K562 (cell line): ENCODE measurements at regions not wholly inside any gene's neighbourhood (a gene's known extent, or its start where the extent isn't known, plus 50 kb on each side); places are given as distances from the start of the nearest gene placed in this dataset.

Experiments used
- ATAC-seq: fragments of 200-7000 bp; cut with Tn5 transposase; 3 replicates; pipeline ENCODE4 v1.9.1; 2020; ENCODE audit warnings: moderate library complexity
- BruUV-seq: library from RNA; stranded (reverse); fragments of 400-500 nt; replicated peaks from 2 replicates; lab custom pipeline; 2021; lab: Mats Ljungman, UMichigan
- CTCF ChIA-PET: fragments of 300-600 bp; formaldehyde crosslinking; extraction: SDS; loops from one replicate; lab custom pipeline; 2021; ENCODE audit warnings: low intra/inter-chr PET ratio; lab: Yijun Ruan, JAX
- POLR2A ChIA-PET: fragments of 300-600, 350-650 bp; sonication (Branson Sonifier 250); formaldehyde crosslinking; extraction: SDS; loops from one replicate; lab custom pipeline; 2021; ENCODE audit warnings: antibody characterized with exemption, inconsistent platforms; lab: Yijun Ruan, JAX
- DNase-seq, 4 experiments: peaks; one replicate each; pipeline versions ENCODE4 v3.0.0 to v3.0.0-alpha.2; 2011 to 2018; ENCODE audit warnings: low spot score in 3 of 4, mixed read lengths in 3 of 4; ENCODE audit errors: extremely low read depth in 1 of 4
- FAIRE-seq: peaks from 2 replicates; lab custom pipeline; 2011; peaks lifted over from hg19 to GRCh38; lab: Jason Lieb, UNC
- H2AFZ ChIP-seq: 2 replicates; pipeline ENCODE4 v1.6.0; 2011; ENCODE audit warnings: low read depth, low read length, control low read depth, inconsistent platforms
- H3K27ac ChIP-seq: fragments of 200-600 bp; 3 replicates; pipeline ENCODE4 v1.8.0; 2011; ENCODE audit warnings: low read depth, mild to moderate bottlenecking, control low read depth, inconsistent platforms, low read length, moderate library complexity, mixed read lengths; ENCODE audit errors: extremely low read depth
- H3K27me3 ChIP-seq, 2 experiments: fragments of 300-600 bp in 1 of 2; 2 replicates in 1 of 2; 3 replicates in 1 of 2; pipeline versions ENCODE4 v1.6.0 to v1.8.0; 2011; ENCODE audit warnings: inconsistent platforms in 2 of 2, low read length in 2 of 2, mild to moderate bottlenecking in 1 of 2, mixed read lengths in 1 of 2, moderate library complexity in 1 of 2; ENCODE audit not compliant: control insufficient read depth in 2 of 2, insufficient read depth in 2 of 2
- H3K36me3 ChIP-seq: fragments of 300-600 bp; 3 replicates; pipeline ENCODE4 v1.8.0; 2011; ENCODE audit warnings: mild to moderate bottlenecking, low read length, inconsistent platforms; ENCODE audit not compliant: control insufficient read depth, insufficient read depth
- H3K4me1 ChIP-seq, 2 experiments: fragments of 200-600 bp in 1 of 2; replicated peaks in 1 of 2; 2 replicates in 1 of 2; 3 replicates in 1 of 2; pipeline versions ENCODE4 v1.5.1 to v1.8.0; 2011; ENCODE audit warnings: inconsistent platforms in 2 of 2, low read length in 2 of 2, mild to moderate bottlenecking in 1 of 2, mixed read lengths in 1 of 2, moderate library complexity in 1 of 2; ENCODE audit not compliant: control insufficient read depth in 2 of 2, insufficient read depth in 2 of 2
- H3K4me2 ChIP-seq: 2 replicates; pipeline ENCODE4 v1.6.1; 2011; ENCODE audit warnings: low read length, control low read depth, inconsistent platforms, mixed read lengths; ENCODE audit not compliant: insufficient read depth
- H3K4me3 ChIP-seq: fragments of 200-600 bp; sonication (generic), shearing (Covaris generic); 2 replicates; pipeline ENCODE4 v1.5.1; 2016; ENCODE audit warnings: control low read depth, inconsistent platforms
- H3K79me2 ChIP-seq: fragments of 200-600 bp; 3 replicates; pipeline ENCODE4 v1.8.0; 2011; ENCODE audit warnings: low read length, inconsistent platforms; ENCODE audit not compliant: control insufficient read depth, insufficient read depth
- H3K9ac ChIP-seq, 2 experiments: 2 replicates each; pipeline versions ENCODE4 v1.6.0 to v1.6.1; 2011; ENCODE audit warnings: low read depth in 2 of 2, low read length in 2 of 2, control low read depth in 1 of 2, inconsistent platforms in 1 of 2, mild to moderate bottlenecking in 1 of 2, mixed read lengths in 1 of 2; ENCODE audit not compliant: insufficient read depth in 1 of 2
- H3K9me1 ChIP-seq: one replicate; pipeline ENCODE4 v1.6.0; 2011; ENCODE audit warnings: inconsistent platforms, mild to moderate bottlenecking, low read length, moderate library complexity; ENCODE audit not compliant: control insufficient read depth, insufficient read depth
- H3K9me3 ChIP-seq: replicated peaks from 2 replicates; pipeline ENCODE4 v1.5.1; 2011; ENCODE audit warnings: low read depth, low read length, inconsistent platforms; ENCODE audit not compliant: control insufficient read depth, insufficient read depth
- H4K20me1 ChIP-seq: replicated peaks from 2 replicates; pipeline ENCODE4 v1.6.1; 2011; ENCODE audit warnings: low read length, inconsistent platforms, mixed read lengths; ENCODE audit not compliant: control insufficient read depth, insufficient read depth
- ASH1L ChIP-seq: fragments of 450-650 bp; IDR thresholded peaks from 2 replicates; pipeline ENCODE4 v1.6.1; 2018; ENCODE audit warnings: borderline replicate concordance, mild to moderate bottlenecking, low read depth; ENCODE audit not compliant: partially characterized antibody
- PML ChIP-seq: IDR thresholded peaks from 2 replicates; pipeline ENCODE4 v1.6.1; 2012; ENCODE audit warnings: low read length, inconsistent platforms
- WGBS: fragments of 100-300 bp; shearing (Covaris generic); methylation state at CpG from one replicate; pipeline ENCODE4 v1.1.6; 2016; ENCODE audit warnings: low coverage, mixed read lengths; ENCODE audit not compliant: insufficient coverage; ENCODE audit errors: missing lambda C conversion rate; 5-methylcytosine and 5-hydroxymethylcytosine counted together
- in situ Hi-C: fragments of 300-500 bp; cut with MboI; formaldehyde crosslinking; loops from 4 replicates; pipeline ENCODE4 v1.15.0; 2018; ENCODE audit warnings: inconsistent platforms, mixed read lengths
- intact Hi-C: fragments of 100-400 bp; cut with micrococcal nuclease; formaldehyde crosslinking; loops from 2 replicates; pipeline ENCODE4 v1.14.2; 2022
- TF ChIP-seq, protein P1 (sequence below): fragments of 450-650 bp; conservative IDR thresholded peaks from 2 replicates; pipeline ENCODE4 v1.6.1; 2016; ENCODE audit warnings: missing genetic modification characterization, low read depth, mild to moderate bottlenecking, missing compliant biosample characterization, moderate library complexity
- TF ChIP-seq, protein P2 (sequence below): fragments of 250-450 bp; sonication (Bioruptor Pico); IDR thresholded peaks from 2 replicates; pipeline ENCODE4 v1.9.0; 2021; ENCODE audit warnings: mild to moderate bottlenecking, inconsistent platforms

DNA sequence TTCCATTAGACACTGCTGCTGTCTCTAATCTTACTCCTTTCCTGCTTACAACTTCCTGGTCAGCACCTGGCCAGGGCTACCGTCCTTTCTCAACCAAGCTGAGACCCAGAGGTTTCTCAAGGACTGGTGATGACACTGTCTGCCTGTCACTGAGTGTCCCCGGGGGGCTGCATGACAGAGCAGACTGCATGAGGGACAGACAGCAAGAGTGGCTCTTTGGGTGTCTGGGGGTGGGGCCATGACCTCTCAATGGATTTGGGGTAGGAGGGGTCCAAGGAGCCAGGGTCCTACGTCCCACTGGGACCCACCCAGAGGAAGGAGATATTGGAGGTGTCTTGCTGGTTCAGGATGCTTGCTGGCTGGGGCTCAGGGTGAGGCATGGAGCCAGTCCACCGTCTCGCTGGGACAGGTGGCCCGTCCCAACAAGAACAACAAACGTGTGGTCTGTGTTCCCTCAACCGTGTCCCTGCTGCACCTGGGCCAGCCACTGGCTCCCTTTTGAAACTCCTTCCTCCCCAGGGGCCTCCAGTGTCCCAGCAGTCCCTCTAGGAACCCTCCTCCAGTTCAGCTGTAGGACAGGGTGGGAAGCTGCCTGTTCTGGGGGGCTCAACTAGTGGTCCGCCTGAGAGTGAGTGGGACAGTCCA lies 344.6 kb upstream of the AJAP1 start:
- Histone ChIP-seq H3K4me3 (no peak overlapping the region), H3K4me1 (no peaks in the 10 kb centered on the region; a peak in 1 of 5 replicates), H3K36me3 (no peaks in the 10 kb centered on the region), H3K9me1 (no peaks in the 10 kb centered on the region), H3K27me3 (no peaks in the 10 kb centered on the region; a peak in 1 of 5 replicates), H4K20me1 (no peaks in the 10 kb centered on the region), H3K79me2 (no peaks in the 10 kb centered on the region), H3K4me2 (no peak overlapping the region), H3K9me3 (no peaks in the 10 kb centered on the region), H3K27ac (no peak overlapping the region), H3K9ac (no peak overlapping the region), H2AFZ (no peak overlapping the region)
- intact Hi-C loops = no loop called here
- CTCF ChIA-PET = no interaction called here
- no TSS peak for BruUV-seq
- POLR2A ChIA-PET = interaction anchor here (0.5 kb wide), 1 partner anchor 275 kb away, joined by 3 read pairs; no protein-coding TSS in a partner anchor
- WGBS = 3% methylated on average over 9 of the region's 9 CpGs
- in situ Hi-C loops = no loop called here
- ATAC-seq = no peak
- no peak for TF ChIP-seq ASH1L
- no peak for TF ChIP-seq PML
- TF ChIP-seq, protein P1, sequence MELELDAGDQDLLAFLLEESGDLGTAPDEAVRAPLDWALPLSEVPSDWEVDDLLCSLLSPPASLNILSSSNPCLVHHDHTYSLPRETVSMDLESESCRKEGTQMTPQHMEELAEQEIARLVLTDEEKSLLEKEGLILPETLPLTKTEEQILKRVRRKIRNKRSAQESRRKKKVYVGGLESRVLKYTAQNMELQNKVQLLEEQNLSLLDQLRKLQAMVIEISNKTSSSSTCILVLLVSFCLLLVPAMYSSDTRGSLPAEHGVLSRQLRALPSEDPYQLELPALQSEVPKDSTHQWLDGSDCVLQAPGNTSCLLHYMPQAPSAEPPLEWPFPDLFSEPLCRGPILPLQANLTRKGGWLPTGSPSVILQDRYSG (tag) = no peak
- TF ChIP-seq, protein P2, sequence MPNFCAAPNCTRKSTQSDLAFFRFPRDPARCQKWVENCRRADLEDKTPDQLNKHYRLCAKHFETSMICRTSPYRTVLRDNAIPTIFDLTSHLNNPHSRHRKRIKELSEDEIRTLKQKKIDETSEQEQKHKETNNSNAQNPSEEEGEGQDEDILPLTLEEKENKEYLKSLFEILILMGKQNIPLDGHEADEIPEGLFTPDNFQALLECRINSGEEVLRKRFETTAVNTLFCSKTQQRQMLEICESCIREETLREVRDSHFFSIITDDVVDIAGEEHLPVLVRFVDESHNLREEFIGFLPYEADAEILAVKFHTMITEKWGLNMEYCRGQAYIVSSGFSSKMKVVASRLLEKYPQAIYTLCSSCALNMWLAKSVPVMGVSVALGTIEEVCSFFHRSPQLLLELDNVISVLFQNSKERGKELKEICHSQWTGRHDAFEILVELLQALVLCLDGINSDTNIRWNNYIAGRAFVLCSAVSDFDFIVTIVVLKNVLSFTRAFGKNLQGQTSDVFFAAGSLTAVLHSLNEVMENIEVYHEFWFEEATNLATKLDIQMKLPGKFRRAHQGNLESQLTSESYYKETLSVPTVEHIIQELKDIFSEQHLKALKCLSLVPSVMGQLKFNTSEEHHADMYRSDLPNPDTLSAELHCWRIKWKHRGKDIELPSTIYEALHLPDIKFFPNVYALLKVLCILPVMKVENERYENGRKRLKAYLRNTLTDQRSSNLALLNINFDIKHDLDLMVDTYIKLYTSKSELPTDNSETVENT (CRISPR knock-in tag) = no peak
- DNase-seq = no peak
- no peak for FAIRE-seq
